Kidney (tissue), 13 donors: ENCODE measurements at regions not wholly inside any gene's neighbourhood (a gene's known extent, or its start where the extent isn't known, plus 50 kb on each side); places are given as distances from the start of the nearest gene placed in this dataset.

Source experiments
- DNase-seq, 5 donors: peaks; one replicate each; pipeline ENCODE4 v3.0.0-alpha.2; 2013 to 2020
- FAIRE-seq: peaks from 2 replicates; lab custom pipeline; 2012; peaks lifted over from hg19 to GRCh38; lab: Jason Lieb, UNC
- H3K27ac ChIP-seq, 2 donors: one replicate each; pipeline ENCODE4 v1.7.0; 2013; ENCODE audit warnings: low read depth in 2 of 2, low read length in 2 of 2, inconsistent platforms in 1 of 2
- H3K27me3 ChIP-seq: one replicate; pipeline ENCODE4 v1.7.1; 2013; ENCODE audit warnings: low read length, inconsistent platforms; ENCODE audit not compliant: control insufficient read depth, insufficient read depth
- H3K36me3 ChIP-seq, 3 donors: one replicate each; pipeline versions ENCODE4 v1.7.0 to v1.7.1; 2013; ENCODE audit warnings: low read length in 3 of 3, control low read depth in 1 of 3, inconsistent platforms in 1 of 3; ENCODE audit not compliant: insufficient read depth in 3 of 3, control insufficient read depth in 2 of 3
- H3K4me1 ChIP-seq, 3 donors: one replicate each; pipeline versions ENCODE4 v1.7.0 to v1.7.1; 2013; ENCODE audit warnings: low read length in 3 of 3, inconsistent platforms in 1 of 3, low read depth in 1 of 3; ENCODE audit not compliant: control insufficient read depth in 2 of 3, insufficient read depth in 2 of 3
- H3K4me3 ChIP-seq, 3 donors: one replicate each; pipeline versions ENCODE4 v1.7.0 to v1.8.1; 2013; ENCODE audit warnings: low read length in 3 of 3, control low read depth in 1 of 3, inconsistent platforms in 1 of 3
- H3K9ac ChIP-seq, 3 donors: one replicate each; pipeline versions ENCODE4 v1.7.0 to v1.7.1; 2013; ENCODE audit warnings: low read length in 3 of 3, control low read depth in 1 of 3, inconsistent platforms in 1 of 3
- H3K9me3 ChIP-seq, 3 donors: one replicate each; pipeline versions ENCODE4 v1.7.0 to v1.7.1; 2013; ENCODE audit warnings: low read length in 3 of 3, control low read depth in 1 of 3, inconsistent platforms in 1 of 3; ENCODE audit not compliant: control insufficient read depth in 2 of 3, insufficient read depth in 1 of 3
- intact Hi-C: fragments of 100-400 bp; cut with DNase I; formaldehyde crosslinking; loops from one replicate; pipeline ENCODE4 v1.11.1; 2022
- TF ChIP-seq, protein P1 (sequence below): IDR thresholded peaks from 3 replicates; pipeline ENCODE4 v1.5.1; 2012; ENCODE audit warnings: mild to moderate bottlenecking, moderate library complexity, borderline replicate concordance; ENCODE audit not compliant: insufficient read depth; ENCODE audit errors: extremely low read depth
- donor health status: control.
- donor health status: control.
- donor health status: control.
- donor health status: control.
- donor health status: control.
- donor health status: DM: yes; HTN: yes; CAD: no.
- donor health status: Normal renal cell carcinoma (clear cell type).

DNA sequence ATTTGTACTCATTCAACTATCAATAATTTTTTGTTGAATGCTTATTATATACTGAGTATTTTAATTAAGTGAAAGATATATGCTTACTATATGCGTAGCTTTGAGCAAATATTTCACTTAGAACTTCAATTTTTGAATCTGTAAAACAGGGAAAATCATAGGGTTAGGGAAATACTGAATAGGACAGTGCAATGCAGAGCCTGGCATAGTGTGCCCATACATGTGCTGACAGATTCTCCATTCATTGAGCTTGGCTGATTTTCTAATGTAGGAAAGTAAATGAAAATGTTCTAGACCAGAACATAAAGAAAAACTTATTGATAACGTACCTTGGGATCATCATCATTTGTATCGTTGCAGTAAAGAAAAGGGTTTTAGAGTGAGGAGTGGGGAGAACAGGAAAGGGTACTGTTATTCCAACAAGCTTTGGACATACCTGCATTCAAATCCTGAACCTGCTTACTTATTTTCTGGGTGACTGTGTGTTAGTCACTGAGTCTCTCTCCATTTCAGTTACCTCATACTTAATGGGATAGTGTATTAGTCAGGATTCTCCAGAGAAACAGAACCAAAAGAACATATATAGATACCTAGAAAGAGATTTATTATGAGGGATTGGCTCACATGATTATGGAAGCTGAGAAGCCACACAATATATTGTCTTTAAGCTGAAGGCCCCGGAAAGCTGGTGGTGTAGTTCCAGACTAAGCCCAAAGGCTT lies 436.4 kb downstream of the ADAMTS20 start:
- Histone ChIP-seq H3K4me1 (no peaks in the 10 kb centered on the region), H3K36me3 (no peaks in the 10 kb centered on the region), H3K27ac (no peak overlapping the region), H3K9me3 (no peaks in the 10 kb centered on the region), H3K27me3 (no peaks in the 10 kb centered on the region), H3K9ac (no peak overlapping the region), H3K4me3 (no peak overlapping the region)
- TF ChIP-seq, protein P1, sequence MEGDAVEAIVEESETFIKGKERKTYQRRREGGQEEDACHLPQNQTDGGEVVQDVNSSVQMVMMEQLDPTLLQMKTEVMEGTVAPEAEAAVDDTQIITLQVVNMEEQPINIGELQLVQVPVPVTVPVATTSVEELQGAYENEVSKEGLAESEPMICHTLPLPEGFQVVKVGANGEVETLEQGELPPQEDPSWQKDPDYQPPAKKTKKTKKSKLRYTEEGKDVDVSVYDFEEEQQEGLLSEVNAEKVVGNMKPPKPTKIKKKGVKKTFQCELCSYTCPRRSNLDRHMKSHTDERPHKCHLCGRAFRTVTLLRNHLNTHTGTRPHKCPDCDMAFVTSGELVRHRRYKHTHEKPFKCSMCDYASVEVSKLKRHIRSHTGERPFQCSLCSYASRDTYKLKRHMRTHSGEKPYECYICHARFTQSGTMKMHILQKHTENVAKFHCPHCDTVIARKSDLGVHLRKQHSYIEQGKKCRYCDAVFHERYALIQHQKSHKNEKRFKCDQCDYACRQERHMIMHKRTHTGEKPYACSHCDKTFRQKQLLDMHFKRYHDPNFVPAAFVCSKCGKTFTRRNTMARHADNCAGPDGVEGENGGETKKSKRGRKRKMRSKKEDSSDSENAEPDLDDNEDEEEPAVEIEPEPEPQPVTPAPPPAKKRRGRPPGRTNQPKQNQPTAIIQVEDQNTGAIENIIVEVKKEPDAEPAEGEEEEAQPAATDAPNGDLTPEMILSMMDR = no peak
- DNase-seq = no peak
- intact Hi-C loops = no loop called here
- FAIRE-seq = no peak

DNA sequence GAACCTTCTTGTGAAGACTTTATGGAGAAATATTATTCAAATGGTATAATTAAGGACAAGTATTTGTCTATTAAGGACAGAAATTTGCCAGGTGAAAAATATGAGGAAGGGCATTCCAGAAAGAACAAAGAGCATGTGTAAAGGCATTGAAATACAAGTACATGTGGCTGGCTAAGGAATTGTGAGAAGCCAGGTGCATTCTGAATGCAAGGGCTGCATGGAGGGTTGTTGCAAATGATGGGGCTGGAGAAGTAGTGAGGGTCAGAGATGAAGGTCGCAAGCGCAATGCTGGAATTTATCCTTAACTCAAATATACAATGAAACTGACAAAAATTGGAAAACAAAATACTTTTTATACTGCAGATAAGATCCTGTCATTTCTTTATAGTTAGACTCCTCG lies 437.7 kb downstream of the ADAMTS20 start:
- Histone ChIP-seq H3K4me1 (no peaks in the 10 kb centered on the region), H3K9ac (no peak overlapping the region), H3K4me3 (no peak overlapping the region), H3K36me3 (no peaks in the 10 kb centered on the region), H3K27ac (no peak overlapping the region), H3K27me3 (no peaks in the 10 kb centered on the region), H3K9me3 (no peaks in the 10 kb centered on the region)
- TF ChIP-seq, protein P1 = no peak
- DNase-seq (no peak), FAIRE-seq (no peak)
- intact Hi-C loops = no loop called here

DNA sequence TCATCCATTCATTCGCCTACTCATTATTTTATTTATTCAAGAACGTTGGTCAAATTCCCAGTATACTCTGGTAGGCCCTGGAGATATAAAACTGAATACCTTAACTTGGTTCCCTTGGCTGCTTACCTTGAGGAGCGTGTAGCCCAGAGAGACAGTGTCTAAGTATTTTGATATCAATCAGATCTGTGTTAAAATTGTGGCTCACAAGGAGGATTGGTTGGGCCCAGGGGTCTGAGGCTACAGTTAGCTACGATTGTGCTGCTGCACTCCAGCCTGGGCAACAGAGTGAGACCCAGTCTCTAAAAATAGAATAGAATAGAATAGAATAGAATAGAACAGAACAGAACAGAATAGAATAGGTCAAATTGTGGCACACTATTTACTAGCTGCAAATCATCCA lies 438.4 kb downstream of the ADAMTS20 start:
- TF ChIP-seq, protein P1 = no peak
- H3K9ac ChIP-seq = no peak overlapping the region
- H3K36me3 ChIP-seq = no peaks in the 10 kb centered on the region
- no peaks in the 10 kb centered on the region for H3K4me1 ChIP-seq
- intact Hi-C loops = no loop called here
- no peak overlapping the region for H3K4me3 ChIP-seq
- FAIRE-seq (no peak), DNase-seq (no peak)
- H3K27me3 ChIP-seq = no peaks in the 10 kb centered on the region
- H3K27ac ChIP-seq = no peak overlapping the region
- no peaks in the 10 kb centered on the region for H3K9me3 ChIP-seq

DNA sequence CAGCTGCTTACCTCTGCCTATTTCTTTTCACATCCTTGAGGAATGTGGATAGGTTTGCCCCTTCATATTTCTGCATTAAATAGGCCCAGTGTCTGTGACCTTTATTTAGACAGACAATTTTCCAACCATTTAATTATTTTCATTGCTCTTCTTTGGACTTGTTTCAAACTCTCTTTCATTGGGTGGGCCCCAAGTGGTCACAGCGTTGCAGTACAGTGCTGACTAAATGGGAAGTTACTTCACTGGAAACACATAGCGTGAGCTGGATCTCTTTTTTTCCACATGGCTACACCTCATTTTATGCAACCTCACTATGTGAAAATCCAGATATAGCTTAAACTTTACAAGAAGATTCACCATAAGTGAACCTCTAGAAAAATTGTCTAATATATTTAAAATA lies 438.9 kb downstream of the ADAMTS20 start:
- Histone ChIP-seq H3K4me3 (no peak overlapping the region), H3K27me3 (no peaks in the 10 kb centered on the region), H3K27ac (no peak overlapping the region), H3K4me1 (no peaks in the 10 kb centered on the region), H3K36me3 (no peaks in the 10 kb centered on the region), H3K9me3 (no peaks in the 10 kb centered on the region), H3K9ac (no peak overlapping the region)
- peak in 2 of 5 donors; percentile 21 to 35 for DNase-seq
- intact Hi-C loops = no loop called here
- no peak for FAIRE-seq
- TF ChIP-seq, protein P1 = no peak
